Ishikawa (cell line): ENCODE measurements at regions not wholly inside any gene's neighbourhood (a gene's known extent, or its start where the extent isn't known, plus 50 kb on each side); places are given as distances from the start of the nearest gene placed in this dataset.

Experiments
- FOXM1 ChIP-seq: IDR thresholded peaks from 2 replicates; pipeline ENCODE4 v1.6.1; 2012; ENCODE audit warnings: low read depth, borderline replicate concordance
- TCF12 ChIP-seq: IDR thresholded peaks from 2 replicates; pipeline ENCODE4 v1.6.1; 2012; ENCODE audit warnings: low read depth
- TEAD4 ChIP-seq: IDR thresholded peaks from 2 replicates; pipeline ENCODE4 v1.6.1; 2012
- YY1 ChIP-seq: IDR thresholded peaks from 2 replicates; pipeline ENCODE4 v1.6.1; 2012; ENCODE audit warnings: low read depth

GRCh38 chr7:109246330-109247077 lies 676.8 kb downstream of the DNAJB9 start:
- TF ChIP-seq FOXM1 = no peak
- TF ChIP-seq TEAD4 = 0 out of 2 replicates have a peak, but pooled peaks have one; percentile 8
- no peak for TF ChIP-seq TCF12
- TF ChIP-seq YY1 = no peak
